Activated CD8-positive, alpha-beta T cell treated with anti-CD3 and anti-CD28 coated beads for 36 hours (primary cell): ENCODE measurements at regions not wholly inside any gene's neighbourhood (a gene's known extent, or its start where the extent isn't known, plus 50 kb on each side); places are given as distances from the start of the nearest gene placed in this dataset.

Experiments
- ATAC-seq: fragments of 200-7000 bp; cut with Tn5 transposase; one replicate; pipeline ENCODE4 v1.10.0; 2021; ENCODE audit warnings: mild to moderate bottlenecking, moderate library complexity
- CTCF ChIA-PET: fragments of 350-600 bp; sonication (Branson Sonifier 250); formaldehyde crosslinking; loops from one replicate; lab custom pipeline; 2021; ENCODE audit warnings: antibody characterized with exemption; lab: Charles Lee
- POLR2A ChIA-PET: fragments of 350-600 bp; sonication (Branson Sonifier 250); formaldehyde crosslinking; loops from one replicate; lab custom pipeline; 2021; ENCODE audit warnings: antibody characterized with exemption; lab: Charles Lee
- DNase-seq: peaks from one replicate; pipeline ENCODE4 v3.0.0-alpha.2; 2020
- H3K27ac Mint-ChIP-seq: one replicate; pipeline ENCODE4 v1.8.0; 2021; ENCODE audit warnings: mild to moderate bottlenecking, mixed read lengths
- H3K27me3 Mint-ChIP-seq: one replicate; pipeline ENCODE4 v1.8.0; 2021; ENCODE audit warnings: mixed read lengths
- H3K36me3 Mint-ChIP-seq: one replicate; pipeline ENCODE4 v1.8.0; 2021; ENCODE audit warnings: low read depth, mixed read lengths
- H3K4me1 Mint-ChIP-seq: one replicate; pipeline ENCODE4 v1.8.0; 2021; ENCODE audit warnings: low read depth, mixed read lengths
- H3K4me3 Mint-ChIP-seq: one replicate; pipeline ENCODE4 v1.8.0; 2021; ENCODE audit warnings: mild to moderate bottlenecking, moderate library complexity, mixed read lengths
- H3K9me3 Mint-ChIP-seq: one replicate; pipeline ENCODE4 v1.8.0; 2021; ENCODE audit warnings: mixed read lengths
- intact Hi-C: fragments of 100-400 bp; cut with micrococcal nuclease; formaldehyde crosslinking; loops from one replicate; pipeline ENCODE4 v1.10.0; 2022
- TF ChIP-seq, protein P1 (sequence below): fragments of 200-600 bp; IDR thresholded peaks from one replicate; pipeline ENCODE4 v1.8.0; 2022; ENCODE audit warnings: antibody characterized with exemption, mild to moderate bottlenecking

- Mint-ChIP-seq H3K4me3 (no peak overlapping the region), H3K4me1 (no peaks in the 10 kb centered on the region), H3K27me3 (no peaks in the 10 kb centered on the region), H3K27ac (no peak overlapping the region), H3K36me3 (no peaks in the 10 kb centered on the region), H3K9me3 (peaks cover 2% of the 10 kb centered on the region)
- DNase-seq (no peak), ATAC-seq (no peak)
- ChIA-PET POLR2A (no interaction called here), CTCF (no interaction called here)
- intact Hi-C loops: no loop called here
- TF ChIP-seq, protein P1, sequence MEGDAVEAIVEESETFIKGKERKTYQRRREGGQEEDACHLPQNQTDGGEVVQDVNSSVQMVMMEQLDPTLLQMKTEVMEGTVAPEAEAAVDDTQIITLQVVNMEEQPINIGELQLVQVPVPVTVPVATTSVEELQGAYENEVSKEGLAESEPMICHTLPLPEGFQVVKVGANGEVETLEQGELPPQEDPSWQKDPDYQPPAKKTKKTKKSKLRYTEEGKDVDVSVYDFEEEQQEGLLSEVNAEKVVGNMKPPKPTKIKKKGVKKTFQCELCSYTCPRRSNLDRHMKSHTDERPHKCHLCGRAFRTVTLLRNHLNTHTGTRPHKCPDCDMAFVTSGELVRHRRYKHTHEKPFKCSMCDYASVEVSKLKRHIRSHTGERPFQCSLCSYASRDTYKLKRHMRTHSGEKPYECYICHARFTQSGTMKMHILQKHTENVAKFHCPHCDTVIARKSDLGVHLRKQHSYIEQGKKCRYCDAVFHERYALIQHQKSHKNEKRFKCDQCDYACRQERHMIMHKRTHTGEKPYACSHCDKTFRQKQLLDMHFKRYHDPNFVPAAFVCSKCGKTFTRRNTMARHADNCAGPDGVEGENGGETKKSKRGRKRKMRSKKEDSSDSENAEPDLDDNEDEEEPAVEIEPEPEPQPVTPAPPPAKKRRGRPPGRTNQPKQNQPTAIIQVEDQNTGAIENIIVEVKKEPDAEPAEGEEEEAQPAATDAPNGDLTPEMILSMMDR: no peak
These were observed 1139.6 kb upstream of the FAM98A start for GRCh38 chr2:34738691-34739090.

DNA sequence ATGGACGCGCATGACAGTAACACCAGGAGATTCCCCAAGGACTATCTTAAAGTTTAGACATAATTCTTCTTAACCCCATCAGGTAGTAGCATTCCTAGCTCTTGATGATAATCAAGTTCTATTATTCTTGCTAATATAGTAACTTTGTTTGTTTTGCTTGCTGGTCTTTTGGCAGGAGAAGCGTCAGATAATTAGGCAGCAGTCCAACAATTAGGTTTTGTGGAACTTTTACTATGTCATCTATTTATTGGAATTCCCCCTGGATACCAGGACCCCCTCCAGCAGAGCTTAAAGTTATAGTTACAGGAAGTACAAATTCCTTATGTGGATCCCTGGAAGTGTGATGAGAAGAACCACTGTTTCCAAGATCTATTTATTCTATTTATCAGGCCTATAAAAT lies 1138.0 kb upstream of the FAM98A start:
- ATAC-seq: no peak
- intact Hi-C loops: no loop called here

DNA sequence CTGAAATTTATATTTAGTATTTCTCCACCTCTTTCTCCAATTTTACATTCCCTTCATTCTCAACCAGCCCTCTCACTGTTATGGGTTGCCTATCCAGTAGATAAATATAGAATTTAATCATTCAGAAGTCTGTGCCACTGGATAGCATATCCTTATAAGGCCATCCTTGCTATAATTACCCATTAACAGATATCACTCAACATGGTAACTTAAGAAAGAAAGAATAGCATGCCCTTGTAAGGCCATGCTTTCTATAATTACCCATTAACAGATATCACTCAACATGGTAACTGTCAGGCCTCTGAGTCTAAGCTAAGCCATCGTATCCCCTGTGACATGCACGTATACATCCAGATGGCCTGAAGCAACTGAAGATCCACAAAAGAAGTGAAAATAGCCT lies 1137.4 kb upstream of the FAM98A start:
- Mint-ChIP-seq H3K27ac (no peak overlapping the region), H3K4me3 (no peak overlapping the region), H3K36me3 (no peaks in the 10 kb centered on the region), H3K27me3 (no peaks in the 10 kb centered on the region), H3K4me1 (no peaks in the 10 kb centered on the region), H3K9me3 (peaks cover 2% of the 10 kb centered on the region)
- CTCF ChIA-PET: no interaction called here
- ATAC-seq: no peak
- TF ChIP-seq, protein P1: no peak
- DNase-seq: no peak
- POLR2A ChIA-PET: no interaction called here
- intact Hi-C loops: no loop called here

More for the DNA sequence above, 1138.0 kb upstream of the FAM98A start:
- Mint-ChIP-seq H3K4me3 (no peak overlapping the region), H3K27me3 (no peaks in the 10 kb centered on the region), H3K9me3 (peaks cover 2% of the 10 kb centered on the region), H3K27ac (no peak overlapping the region), H3K4me1 (no peaks in the 10 kb centered on the region), H3K36me3 (no peaks in the 10 kb centered on the region)
- TF ChIP-seq, protein P1: no peak
- ChIA-PET CTCF (no interaction called here), POLR2A (interaction anchor here (0.6 kb wide), 1 partner anchor 16 kb away, joined by 4 read pairs; no protein-coding TSS in a partner anchor)
- DNase-seq: no peak

DNA sequence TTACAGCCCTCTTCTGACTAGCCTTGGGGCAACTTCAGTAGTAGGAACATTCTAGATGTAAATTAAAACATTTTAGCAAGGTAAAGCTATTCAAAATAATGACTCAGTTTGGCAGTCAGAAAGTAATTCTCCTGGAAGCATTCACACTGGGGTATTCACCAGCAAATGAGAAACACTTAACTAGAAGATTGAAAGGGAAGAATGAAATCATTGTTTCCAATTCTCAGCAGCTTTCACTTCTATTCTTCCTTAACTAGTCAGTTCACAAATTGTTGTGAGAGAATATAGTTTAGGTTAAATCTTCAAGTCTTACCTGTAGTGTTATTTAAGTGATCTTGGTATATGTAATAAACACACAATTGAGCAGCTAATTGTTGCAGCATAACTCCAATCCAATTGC lies 1135.6 kb upstream of the FAM98A start:
- CTCF ChIA-PET: interaction anchor here (1.3 kb wide), 1 partner anchor 12 kb away, joined by 3 read pairs; no protein-coding TSS in a partner anchor
- TF ChIP-seq, protein P1: no peak
- ATAC-seq (no peak), DNase-seq (no peak)
- Mint-ChIP-seq H3K9me3 (peaks cover 2% of the 10 kb centered on the region), H3K27me3 (no peaks in the 10 kb centered on the region), H3K36me3 (no peaks in the 10 kb centered on the region), H3K27ac (no peak overlapping the region), H3K4me1 (no peaks in the 10 kb centered on the region), H3K4me3 (no peak overlapping the region)
- POLR2A ChIA-PET: no interaction called here
- intact Hi-C loops: no loop called here

DNA sequence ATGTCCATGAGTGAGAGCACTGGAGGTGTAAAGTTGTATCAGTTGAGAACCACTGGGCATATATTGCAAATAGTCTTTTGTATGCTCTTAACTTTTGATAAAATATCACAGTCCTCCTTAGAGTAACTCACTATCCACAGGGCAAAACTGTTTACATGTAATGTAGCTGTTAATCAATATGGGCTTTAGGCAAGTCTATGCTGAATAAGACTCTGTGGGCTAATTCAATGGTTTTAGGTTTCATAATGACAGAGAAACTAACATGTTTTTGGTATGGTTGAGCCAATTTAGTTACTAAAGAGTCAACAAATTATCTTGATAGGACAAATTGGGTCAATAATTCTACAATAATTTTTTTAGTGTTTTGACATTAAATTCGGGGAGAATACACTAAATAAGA lies 1134.9 kb upstream of the FAM98A start:
- H3K27me3 Mint-ChIP-seq: no peaks in the 10 kb centered on the region
- H3K27ac Mint-ChIP-seq: no peak overlapping the region
- no peak overlapping the region for H3K4me3 Mint-ChIP-seq
- intact Hi-C loops: no loop called here
- no peak for DNase-seq
- POLR2A ChIA-PET: no interaction called here
- H3K9me3 Mint-ChIP-seq: peaks cover 2% of the 10 kb centered on the region
- CTCF ChIA-PET: interaction anchor here (1.3 kb wide), 1 partner anchor 13 kb away, joined by 3 read pairs; no protein-coding TSS in a partner anchor
- H3K4me1 Mint-ChIP-seq: no peaks in the 10 kb centered on the region
- no peak for ATAC-seq
- TF ChIP-seq, protein P1: no peak
- no peaks in the 10 kb centered on the region for H3K36me3 Mint-ChIP-seq
